Fibroblast of lung (primary cell): ENCODE measurements at regions not wholly inside any gene's neighbourhood (a gene's known extent, or its start where the extent isn't known, plus 50 kb on each side); places are given as distances from the start of the nearest gene placed in this dataset.

Experiments used
- DNase-seq, 2 donors: peaks; one replicate each; pipeline versions ENCODE4 v3.0.0 to v3.0.0-alpha.2; 2010; ENCODE audit warnings: low read depth in 2 of 2
- H2AFZ ChIP-seq: 2 replicates; pipeline ENCODE4 v1.5.1; 2012; ENCODE audit warnings: low read length, control low read depth, inconsistent platforms
- H3K27ac ChIP-seq: 2 replicates; pipeline ENCODE4 v1.5.1; 2011; ENCODE audit warnings: low read length, control low read depth; ENCODE audit not compliant: insufficient read depth
- H3K27me3 ChIP-seq: 2 replicates; pipeline ENCODE4 v1.5.1; 2011; ENCODE audit warnings: mild to moderate bottlenecking, low read length; ENCODE audit not compliant: control insufficient read depth, insufficient read depth
- H3K36me3 ChIP-seq: 2 replicates; pipeline ENCODE4 v1.5.1; 2011; ENCODE audit warnings: low read length; ENCODE audit not compliant: control insufficient read depth, insufficient read depth
- H3K4me1 ChIP-seq: 2 replicates; pipeline ENCODE4 v1.5.1; 2011; ENCODE audit warnings: low read length; ENCODE audit not compliant: control insufficient read depth, insufficient read depth; ENCODE audit errors: extremely low read depth
- H3K4me2 ChIP-seq: 2 replicates; pipeline ENCODE4 v1.5.1; 2011; ENCODE audit warnings: low read length, control low read depth; ENCODE audit not compliant: insufficient read depth; ENCODE audit errors: extremely low read depth
- H3K4me3 ChIP-seq, 4 experiments: fragments of 200-600 bp in 1 of 4; sonication (generic) in 1 of 4; replicated peaks in 1 of 4; 2 replicates each; pipeline ENCODE4 v1.5.1; 2011 to 2016; ENCODE audit warnings: low read length in 4 of 4, low read depth in 3 of 4, mild to moderate bottlenecking in 3 of 4, control low read depth in 2 of 4, inconsistent platforms in 1 of 4, mixed read lengths in 1 of 4; ENCODE audit not compliant: insufficient read depth in 1 of 4; ENCODE audit errors: control extremely low read depth in 1 of 4
- H3K79me2 ChIP-seq: 2 replicates; pipeline ENCODE4 v1.5.1; 2012; ENCODE audit warnings: mild to moderate bottlenecking, low read length, inconsistent platforms; ENCODE audit not compliant: control insufficient read depth, insufficient read depth
- H3K9ac ChIP-seq: 2 replicates; pipeline ENCODE4 v1.5.1; 2011; ENCODE audit warnings: mild to moderate bottlenecking, low read length, control low read depth; ENCODE audit not compliant: insufficient read depth
- H3K9me3 ChIP-seq: 2 replicates; pipeline ENCODE4 v1.5.1; 2012; ENCODE audit warnings: low read depth, low read length; ENCODE audit not compliant: control insufficient read depth, insufficient read depth
- H4K20me1 ChIP-seq: 2 replicates; pipeline ENCODE4 v1.5.1; 2011; ENCODE audit warnings: low read length; ENCODE audit not compliant: control insufficient read depth, insufficient read depth; ENCODE audit errors: extremely low read depth
- CTCF ChIP-seq, 2 donors: IDR thresholded peaks in 1 of 2; conservative IDR thresholded peaks in 1 of 2; 1 replicate in 1 of 2; 2 replicates in 1 of 2; pipeline ENCODE4 v1.5.1; 2011 to 2012; ENCODE audit warnings: low read length in 2 of 2, control low read depth in 1 of 2, inconsistent platforms in 1 of 2, low read depth in 1 of 2, mild to moderate bottlenecking in 1 of 2
- EZH2 ChIP-seq: IDR thresholded peaks from 2 replicates; pipeline ENCODE4 v1.5.1; 2012; ENCODE audit warnings: low read length, control low read depth, mild to moderate bottlenecking; ENCODE audit errors: missing control alignments

- TF ChIP-seq EZH2 (no peak), CTCF (conservative IDR thresholded peaks at IDR 0.05 in 1 of 2, IDR thresholded peaks at IDR 0.05 in 1 of 2; ENCODE audit: low read depth in 1 of 2, low read length in 2 of 2) (no peak)
- DNase-seq, result no peak
- Histone ChIP-seq H3K79me2 (no peaks in the 10 kb centered on the region), H3K27me3 (no peaks in the 10 kb centered on the region), H3K4me3 (no peak overlapping the region), H3K27ac (no peak overlapping the region), H3K36me3 (no peaks in the 10 kb centered on the region), H3K4me1 (no peaks in the 10 kb centered on the region), H3K9ac (no peak overlapping the region), H2AFZ (no peak overlapping the region), H3K4me2 (no peak overlapping the region), H4K20me1 (no peaks in the 10 kb centered on the region), H3K9me3 (no peaks in the 10 kb centered on the region)
These were observed 303.9 kb downstream of the TENT4A start for GRCh38 chr5:7016999-7017747.

GRCh38 chr5:7018198-7018597 is 305.0 kb downstream of the TENT4A start:
- Histone ChIP-seq H3K36me3 (no peaks in the 10 kb centered on the region), H3K9ac (no peak overlapping the region), H3K4me1 (no peaks in the 10 kb centered on the region), H2AFZ (no peak overlapping the region), H3K27ac (no peak overlapping the region), H4K20me1 (no peaks in the 10 kb centered on the region), H3K9me3 (no peaks in the 10 kb centered on the region), H3K4me2 (no peak overlapping the region), H3K27me3 (no peaks in the 10 kb centered on the region), H3K79me2 (no peaks in the 10 kb centered on the region), H3K4me3 (no peak overlapping the region)
- TF ChIP-seq CTCF (conservative IDR thresholded peaks at IDR 0.05 in 1 of 2, IDR thresholded peaks at IDR 0.05 in 1 of 2; ENCODE audit: low read depth in 1 of 2, low read length in 2 of 2) (no peak), EZH2 (no peak)
- DNase-seq, result no peak

GRCh38 chr5:7018601-7019000 is 305.4 kb downstream of the TENT4A start:
- Histone ChIP-seq H3K4me3 (no peak overlapping the region), H3K27ac (no peak overlapping the region), H3K27me3 (no peaks in the 10 kb centered on the region), H3K4me2 (no peak overlapping the region), H4K20me1 (no peaks in the 10 kb centered on the region), H3K79me2 (no peaks in the 10 kb centered on the region), H3K36me3 (no peaks in the 10 kb centered on the region), H3K9ac (no peak overlapping the region), H3K4me1 (no peaks in the 10 kb centered on the region), H3K9me3 (no peaks in the 10 kb centered on the region), H2AFZ (no peak overlapping the region)
- DNase-seq, result no peak
- TF ChIP-seq EZH2, result no peak
- no peak for TF ChIP-seq CTCF (conservative IDR thresholded peaks at IDR 0.05 in 1 of 2, IDR thresholded peaks at IDR 0.05 in 1 of 2; ENCODE audit: low read depth in 1 of 2, low read length in 2 of 2)
